Fibroblast of lung (primary cell): ENCODE measurements at regions not wholly inside any gene's neighbourhood (a gene's known extent, or its start where the extent isn't known, plus 50 kb on each side); places are given as distances from the start of the nearest gene placed in this dataset.

Source experiments
- CTCF ChIP-seq, 2 donors: IDR thresholded peaks in 1 of 2; conservative IDR thresholded peaks in 1 of 2; 1 replicate in 1 of 2; 2 replicates in 1 of 2; pipeline ENCODE4 v1.5.1; 2011 to 2012; ENCODE audit warnings: low read length in 2 of 2, control low read depth in 1 of 2, inconsistent platforms in 1 of 2, low read depth in 1 of 2, mild to moderate bottlenecking in 1 of 2
- EZH2 ChIP-seq: IDR thresholded peaks from 2 replicates; pipeline ENCODE4 v1.5.1; 2012; ENCODE audit warnings: low read length, control low read depth, mild to moderate bottlenecking; ENCODE audit errors: missing control alignments

DNA sequence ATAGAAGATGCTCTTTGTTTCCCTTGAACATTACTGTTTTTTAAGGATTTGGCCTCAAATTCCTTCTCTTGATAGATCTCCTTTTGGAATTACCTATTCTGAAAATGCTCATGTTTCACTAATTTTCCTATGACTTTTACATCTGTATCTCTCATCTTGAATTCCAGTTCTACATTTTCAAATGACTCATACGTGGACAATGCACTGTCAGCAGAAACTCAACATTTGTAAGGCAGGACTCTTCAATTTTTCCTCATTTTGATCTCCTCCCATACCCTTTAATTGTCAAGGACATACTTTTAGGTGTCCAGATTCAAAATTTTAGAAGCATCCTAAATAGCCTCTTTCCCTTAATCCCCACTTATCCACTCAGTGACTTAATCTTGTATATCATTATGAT, 341.0 kb upstream of the RASGRP1 start:
- TF ChIP-seq CTCF (conservative IDR thresholded peaks at IDR 0.05 in 1 of 2, IDR thresholded peaks at IDR 0.05 in 1 of 2; ENCODE audit: low read depth in 1 of 2, low read length in 2 of 2) (no peak), EZH2 (no peak)
